Uterus (tissue), 3 donors: ENCODE measurements at regions not wholly inside any gene's neighbourhood (a gene's known extent, or its start where the extent isn't known, plus 50 kb on each side); places are given as distances from the start of the nearest gene placed in this dataset.

Experiments
- DNase-seq, 2 donors: peaks; one replicate each; pipeline ENCODE4 v3.0.0-alpha.2; 2019 to 2020
- H3K27ac ChIP-seq, 2 donors: fragments of 200-600 bp; sonication (generic); 1 replicate in 1 of 2; 2 replicates in 1 of 2; pipeline ENCODE4 v1.5.1; 2016 to 2018
- H3K27me3 ChIP-seq, 2 donors: fragments of 200-600 bp; sonication (generic); one replicate each; pipeline ENCODE4 v1.5.1; 2018 to 2019; ENCODE audit warnings: control low read depth in 1 of 2
- H3K36me3 ChIP-seq, 2 donors: fragments of 200-600 bp; sonication (generic); one replicate each; pipeline ENCODE4 v1.5.1; 2019; ENCODE audit warnings: control low read depth in 1 of 2
- H3K4me1 ChIP-seq, 2 donors: fragments of 200-600 bp; sonication (generic); one replicate each; pipeline ENCODE4 v1.5.1; 2018 to 2019; ENCODE audit warnings: control low read depth in 1 of 2
- H3K4me3 ChIP-seq, 2 donors: fragments of 200-600 bp; sonication (generic); 1 replicate in 1 of 2; 2 replicates in 1 of 2; pipeline ENCODE4 v1.5.1; 2018 to 2019; ENCODE audit warnings: mild to moderate bottlenecking in 1 of 2
- H3K9me3 ChIP-seq, 2 donors: fragments of 200-600 bp; sonication (generic); one replicate each; pipeline ENCODE4 v1.5.1; 2019; ENCODE audit warnings: control low read depth in 1 of 2
- POLR2A ChIP-seq, 2 donors: fragments of 450-650 bp; IDR thresholded peaks; one replicate each; pipeline ENCODE4 v1.6.1; 2016; ENCODE audit warnings: antibody characterized with exemption in 2 of 2, mild to moderate bottlenecking in 1 of 2, moderate library complexity in 1 of 2
- intact Hi-C: fragments of 100-400 bp; cut with DNase I; formaldehyde crosslinking; loops from one replicate; pipeline ENCODE4 v1.15.1; 2023; ENCODE audit warnings: low total_unique reads
- TF ChIP-seq, protein P1 (sequence below), 4 experiments: fragments of 200-600 bp in 2 of 4; fragments of 450-650 bp in 2 of 4; sonication (generic) in 2 of 4; IDR thresholded peaks; one replicate each; pipeline ENCODE4 v1.5.1; 2016 to 2019; ENCODE audit warnings: antibody characterized with exemption in 4 of 4, mild to moderate bottlenecking in 2 of 4, moderate library complexity in 1 of 4
- donor health status: DM: yes; HTN: yes; CAD: no.

DNA sequence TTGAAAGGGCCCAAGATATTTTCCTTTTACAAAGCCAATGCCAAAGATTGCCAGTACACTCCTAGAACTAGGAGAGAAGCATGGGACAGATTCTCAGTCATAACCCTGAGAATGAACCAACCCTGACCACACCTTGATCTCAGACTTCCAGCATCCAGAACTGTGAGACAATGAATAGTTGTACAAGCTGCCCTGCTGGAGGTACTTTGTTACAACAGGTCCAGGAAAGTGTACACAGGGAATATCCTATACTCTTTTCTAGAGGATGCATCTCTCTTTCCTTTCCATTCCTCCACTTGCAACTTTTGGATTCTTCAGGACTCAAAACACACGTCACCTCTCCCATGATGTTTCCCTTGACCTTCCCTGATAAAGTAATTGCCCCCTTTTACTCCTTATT is 325.7 kb downstream of the RFC3 start:
- H3K4me3 ChIP-seq = no peak overlapping the region
- no peak for DNase-seq
- H3K27me3 ChIP-seq = no peaks in the 10 kb centered on the region
- H3K27ac ChIP-seq = no peak overlapping the region
- TF ChIP-seq, protein P1, sequence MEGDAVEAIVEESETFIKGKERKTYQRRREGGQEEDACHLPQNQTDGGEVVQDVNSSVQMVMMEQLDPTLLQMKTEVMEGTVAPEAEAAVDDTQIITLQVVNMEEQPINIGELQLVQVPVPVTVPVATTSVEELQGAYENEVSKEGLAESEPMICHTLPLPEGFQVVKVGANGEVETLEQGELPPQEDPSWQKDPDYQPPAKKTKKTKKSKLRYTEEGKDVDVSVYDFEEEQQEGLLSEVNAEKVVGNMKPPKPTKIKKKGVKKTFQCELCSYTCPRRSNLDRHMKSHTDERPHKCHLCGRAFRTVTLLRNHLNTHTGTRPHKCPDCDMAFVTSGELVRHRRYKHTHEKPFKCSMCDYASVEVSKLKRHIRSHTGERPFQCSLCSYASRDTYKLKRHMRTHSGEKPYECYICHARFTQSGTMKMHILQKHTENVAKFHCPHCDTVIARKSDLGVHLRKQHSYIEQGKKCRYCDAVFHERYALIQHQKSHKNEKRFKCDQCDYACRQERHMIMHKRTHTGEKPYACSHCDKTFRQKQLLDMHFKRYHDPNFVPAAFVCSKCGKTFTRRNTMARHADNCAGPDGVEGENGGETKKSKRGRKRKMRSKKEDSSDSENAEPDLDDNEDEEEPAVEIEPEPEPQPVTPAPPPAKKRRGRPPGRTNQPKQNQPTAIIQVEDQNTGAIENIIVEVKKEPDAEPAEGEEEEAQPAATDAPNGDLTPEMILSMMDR (IDR thresholded peaks at IDR 0.05) = no peak
- TF ChIP-seq POLR2A (IDR thresholded peaks at IDR 0.05) = no peak
- no peaks in the 10 kb centered on the region for H3K9me3 ChIP-seq
- no peaks in the 10 kb centered on the region for H3K36me3 ChIP-seq
- H3K4me1 ChIP-seq = no peaks in the 10 kb centered on the region
- intact Hi-C loops = no loop called here

DNA sequence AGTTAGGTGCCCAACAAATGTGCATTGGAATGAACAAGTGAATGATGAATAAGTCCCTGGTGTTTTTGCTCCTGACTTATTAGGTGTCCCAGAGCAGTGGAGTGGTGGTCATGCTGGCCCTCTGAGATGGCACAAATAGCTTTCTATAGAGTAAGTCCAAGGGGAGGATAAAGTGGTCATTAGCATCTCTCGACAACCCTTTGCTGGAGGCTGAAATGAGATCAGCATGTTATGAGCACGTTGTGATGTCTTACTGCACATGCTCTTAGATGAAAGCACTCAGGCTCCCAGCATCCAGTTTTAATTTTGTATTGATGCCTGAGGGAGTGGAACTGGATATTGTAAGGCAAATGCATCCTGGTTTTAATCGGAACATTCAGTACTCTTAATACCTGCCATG is 326.2 kb downstream of the RFC3 start:
- intact Hi-C loops = no loop called here
- Histone ChIP-seq H3K4me3 (no peak overlapping the region), H3K36me3 (no peaks in the 10 kb centered on the region), H3K27ac (no peak overlapping the region), H3K9me3 (no peaks in the 10 kb centered on the region), H3K4me1 (no peaks in the 10 kb centered on the region), H3K27me3 (no peaks in the 10 kb centered on the region)
- DNase-seq = no peak
- TF ChIP-seq, protein P1 (IDR thresholded peaks at IDR 0.05) = no peak
- TF ChIP-seq POLR2A (IDR thresholded peaks at IDR 0.05) = no peak

DNA sequence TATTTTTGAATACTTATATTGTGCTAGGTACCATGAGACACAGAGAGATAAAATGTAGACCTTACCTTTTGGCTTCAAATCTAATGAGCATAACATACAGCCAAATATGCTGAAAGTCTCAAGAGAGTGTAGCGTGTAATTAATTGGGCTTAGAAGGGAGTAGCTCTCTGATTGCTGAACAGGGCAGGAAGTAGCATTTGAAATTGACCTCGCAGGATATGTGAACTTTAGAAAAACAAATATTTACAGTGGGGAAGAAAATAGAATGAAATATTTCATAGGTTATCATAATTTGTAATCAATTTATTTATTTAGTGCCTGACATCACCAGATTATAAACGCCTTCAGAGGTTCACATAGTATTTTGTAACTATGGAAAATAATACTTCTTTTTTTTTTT is 327.1 kb downstream of the RFC3 start:
- Histone ChIP-seq H3K27ac (no peak overlapping the region), H3K36me3 (no peaks in the 10 kb centered on the region), H3K9me3 (no peaks in the 10 kb centered on the region), H3K4me1 (no peaks in the 10 kb centered on the region), H3K27me3 (no peaks in the 10 kb centered on the region), H3K4me3 (no peak overlapping the region)
- no peak for DNase-seq
- TF ChIP-seq, protein P1 (IDR thresholded peaks at IDR 0.05) = no peak
- no peak for TF ChIP-seq POLR2A (IDR thresholded peaks at IDR 0.05)
- intact Hi-C loops = no loop called here

DNA sequence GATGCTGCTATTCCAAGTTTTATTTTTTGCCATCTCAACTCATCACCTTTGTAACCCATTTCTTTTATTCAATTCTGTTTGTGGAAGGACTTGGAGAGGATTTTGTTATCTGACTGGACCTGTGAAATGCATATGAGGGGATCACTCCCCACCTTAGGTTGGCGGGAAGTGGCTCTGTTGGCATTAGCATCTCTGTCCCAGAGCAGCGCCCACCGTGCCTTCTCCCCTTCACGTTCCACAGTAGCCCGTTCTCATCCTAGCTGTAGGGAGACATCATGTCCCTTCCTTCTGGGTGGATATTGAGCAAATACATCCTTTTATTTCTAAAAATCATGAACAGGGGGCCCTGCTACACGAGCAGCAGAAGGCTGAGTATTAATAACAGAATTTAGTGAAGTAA is 330.4 kb downstream of the RFC3 start:
- H3K27me3 ChIP-seq = no peaks in the 10 kb centered on the region
- DNase-seq = no peak
- H3K9me3 ChIP-seq = no peaks in the 10 kb centered on the region
- H3K4me1 ChIP-seq = no peaks in the 10 kb centered on the region
- H3K36me3 ChIP-seq = no peaks in the 10 kb centered on the region
- no peak overlapping the region for H3K27ac ChIP-seq
- TF ChIP-seq POLR2A (IDR thresholded peaks at IDR 0.05) = no peak
- TF ChIP-seq, protein P1 (IDR thresholded peaks at IDR 0.05) = no peak
- no peak overlapping the region for H3K4me3 ChIP-seq
- intact Hi-C loops = no loop called here

DNA sequence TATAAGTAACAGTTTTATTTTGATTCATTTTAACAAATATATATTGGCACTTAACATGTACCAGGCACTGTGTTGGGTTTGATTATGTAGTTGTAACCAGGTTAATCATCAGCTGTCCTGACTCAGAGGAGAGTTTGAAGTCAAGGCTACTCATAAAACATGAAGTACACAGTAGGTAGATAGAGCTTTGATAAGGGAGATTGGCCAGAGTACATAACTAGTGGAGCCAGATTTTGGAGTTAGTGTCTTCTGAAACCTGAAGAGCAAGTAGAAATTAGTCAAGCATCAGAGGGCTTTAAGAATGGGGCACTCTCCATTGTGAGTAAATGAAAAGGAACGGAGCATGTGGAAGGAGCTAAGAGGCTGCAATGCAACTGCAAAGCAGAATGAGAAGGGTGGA is 333.9 kb downstream of the RFC3 start:
- no peaks in the 10 kb centered on the region for H3K36me3 ChIP-seq
- intact Hi-C loops = no loop called here
- no peak overlapping the region for H3K4me3 ChIP-seq

More for the DNA sequence above, 333.9 kb downstream of the RFC3 start:
- TF ChIP-seq, protein P1 (IDR thresholded peaks at IDR 0.05) = no peak
- no peak for TF ChIP-seq POLR2A (IDR thresholded peaks at IDR 0.05)
- Histone ChIP-seq H3K27me3 (no peaks in the 10 kb centered on the region), H3K9me3 (no peaks in the 10 kb centered on the region), H3K4me1 (no peaks in the 10 kb centered on the region), H3K27ac (no peak overlapping the region)
- no peak for DNase-seq
